ENCODE measurements at regions not wholly inside any gene's neighbourhood (a gene's known extent, or its start where the extent isn't known, plus 50 kb on each side); places are given as distances from the start of the nearest gene placed in this dataset.
"Not testable (repeated sequence)": the region's sequence is repeated elsewhere in the genome, so short reads cannot be mapped to it uniquely, and the experiment has no call there.

DNA sequence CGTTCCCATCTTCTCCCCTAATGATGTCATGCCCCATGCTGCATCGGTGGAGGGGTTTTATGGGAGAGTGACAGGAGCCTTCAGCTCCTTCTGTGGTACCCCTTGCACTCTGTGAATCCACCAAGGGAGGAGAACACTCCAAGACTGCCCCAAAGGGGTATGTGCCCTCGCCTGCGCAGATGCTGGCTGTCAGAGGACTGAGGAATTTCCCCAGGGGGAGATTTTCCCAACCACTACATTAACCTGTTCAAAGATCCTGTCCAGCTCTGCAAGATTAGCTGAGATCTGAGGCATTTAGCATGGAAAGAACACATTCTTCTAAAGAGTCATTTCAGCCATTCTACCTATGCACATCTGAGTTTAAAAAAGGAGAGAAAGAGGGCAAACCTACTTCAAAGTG, 143.2 kb upstream of the ITGA6 start:
- ATAC-seq (no peak), DNase-seq (ENCODE audit: low spot score) (no peak)

DNA sequence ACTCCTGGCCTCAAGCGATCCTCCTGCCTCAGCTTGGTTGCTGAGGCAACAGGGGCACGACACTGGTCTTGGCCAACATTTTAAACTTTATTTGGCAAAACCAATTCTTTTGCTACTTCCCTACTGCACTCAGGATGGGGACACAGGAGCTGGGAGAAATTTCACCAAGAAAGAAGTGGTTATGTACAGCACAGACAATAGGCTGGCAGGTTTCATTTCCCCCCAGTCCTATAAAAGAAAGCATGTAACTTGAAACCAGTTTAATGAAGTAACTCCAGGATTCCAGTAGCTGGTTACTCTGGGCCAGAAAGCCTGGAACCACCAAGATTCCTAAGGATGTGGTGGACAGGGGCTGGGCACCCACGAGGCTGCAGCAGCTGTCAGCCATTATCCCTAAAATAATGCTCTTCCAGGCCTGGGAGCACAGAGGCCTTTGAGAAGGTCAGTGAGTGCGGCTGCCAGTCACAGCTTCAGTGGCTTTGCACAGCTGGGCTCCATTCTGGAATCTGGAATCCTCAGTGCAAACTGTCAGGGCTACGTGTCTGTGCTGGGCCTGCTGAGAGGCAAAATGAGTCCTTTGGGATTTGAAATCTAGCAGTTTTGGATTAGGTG, 142.3 kb upstream of the ITGA6 start:
- ATAC-seq (peak; percentile 35), DNase-seq (ENCODE audit: low spot score) (no peak)

DNA sequence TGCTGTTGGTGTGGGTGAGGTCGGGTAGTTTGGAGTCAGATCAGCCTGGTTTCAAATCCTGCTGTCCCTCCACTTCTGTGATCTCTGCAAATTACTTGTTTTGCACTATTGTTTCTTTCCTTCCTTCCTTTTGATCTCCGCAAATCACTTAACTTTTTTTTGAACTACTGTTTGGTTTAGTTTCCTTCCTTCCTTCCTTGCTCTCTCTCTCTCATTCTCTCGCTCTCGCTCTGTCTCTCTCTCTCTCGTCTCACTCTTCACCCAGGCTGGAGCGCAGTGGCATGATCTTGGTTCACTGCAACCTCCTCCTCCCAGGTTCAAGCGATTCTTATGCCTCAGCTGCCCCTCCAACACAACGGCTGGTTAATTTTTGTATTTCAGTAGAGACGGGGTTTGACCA, 141.6 kb upstream of the ITGA6 start:
- DNase-seq (ENCODE audit: low spot score), result no peak
- ATAC-seq, result no peak

DNA sequence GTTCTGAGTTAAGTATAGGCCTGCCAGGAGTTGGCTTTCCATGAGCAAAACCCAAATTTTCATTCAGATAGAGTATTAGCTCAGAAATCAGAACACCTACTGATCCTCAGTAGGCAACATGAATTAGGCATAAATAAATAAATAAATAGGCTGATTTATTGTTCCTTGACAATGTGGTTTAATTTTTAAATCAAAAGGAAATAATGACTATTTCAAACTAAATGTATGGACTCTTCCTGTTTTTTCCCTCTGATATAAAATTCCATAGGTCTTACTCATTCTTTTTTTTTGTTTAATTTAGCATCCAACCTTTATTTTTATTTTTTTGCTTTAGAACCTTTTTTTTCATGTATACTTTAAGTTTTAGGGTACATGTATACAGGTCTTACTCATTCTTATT, 140.2 kb upstream of the ITGA6 start:
- ATAC-seq, result no peak

DNA sequence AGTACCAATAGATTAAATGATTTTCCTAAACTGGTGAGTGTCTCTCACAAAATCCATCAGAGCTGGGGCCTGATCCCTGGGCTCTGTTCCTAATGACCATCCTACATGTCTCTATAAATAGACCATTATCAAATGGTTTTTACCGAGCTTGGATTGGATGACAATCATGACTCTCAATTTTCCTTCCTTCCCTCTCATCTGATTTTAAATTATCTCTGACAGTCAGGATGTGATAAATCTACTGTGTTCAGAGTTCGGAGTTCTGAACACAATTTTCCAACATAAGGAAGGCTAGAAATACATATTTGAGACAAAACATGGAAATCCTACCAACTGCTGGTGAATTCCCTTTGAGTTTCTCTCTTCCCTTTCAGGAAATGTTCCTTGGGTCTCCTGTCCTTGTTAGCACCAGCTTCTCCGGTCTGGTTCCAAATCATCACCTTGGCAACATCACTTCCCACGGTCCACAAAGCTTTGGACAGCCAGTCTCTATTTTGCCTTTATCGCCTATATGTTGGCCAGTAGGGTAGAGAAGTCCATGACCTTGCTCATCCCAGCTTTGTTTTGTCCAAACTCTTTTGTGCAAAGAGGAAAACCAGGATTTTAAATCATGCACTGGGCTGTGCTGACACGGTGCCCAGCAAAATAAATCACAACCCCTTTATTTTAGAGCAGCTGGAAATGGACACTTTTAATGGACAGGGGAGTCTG, 139.6 kb upstream of the ITGA6 start:
- ATAC-seq (no peak), DNase-seq (ENCODE audit: low spot score) (no peak)

More for the DNA sequence above, 140.2 kb upstream of the ITGA6 start:
- DNase-seq (ENCODE audit: low spot score), result no peak

DNA sequence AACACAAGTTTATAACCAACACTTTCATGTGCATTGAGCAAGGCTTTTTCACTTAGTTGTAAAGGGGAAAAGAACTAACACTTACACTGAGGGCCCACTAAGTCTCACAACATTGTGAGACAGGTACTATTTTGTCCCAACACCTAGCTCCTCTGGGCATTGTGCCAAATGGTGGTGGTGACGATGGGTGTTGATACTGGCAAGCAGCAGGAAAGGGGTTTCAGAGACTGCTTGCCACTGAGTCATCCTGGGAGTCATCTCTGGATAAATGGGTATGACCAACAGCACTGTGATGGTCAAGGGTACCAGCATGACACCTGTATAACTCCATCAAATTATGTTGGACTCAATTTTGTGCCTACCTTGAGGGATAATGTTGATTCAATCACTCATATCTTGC, 138.8 kb upstream of the ITGA6 start:
- ATAC-seq (no peak), DNase-seq (ENCODE audit: low spot score) (no peak)

DNA sequence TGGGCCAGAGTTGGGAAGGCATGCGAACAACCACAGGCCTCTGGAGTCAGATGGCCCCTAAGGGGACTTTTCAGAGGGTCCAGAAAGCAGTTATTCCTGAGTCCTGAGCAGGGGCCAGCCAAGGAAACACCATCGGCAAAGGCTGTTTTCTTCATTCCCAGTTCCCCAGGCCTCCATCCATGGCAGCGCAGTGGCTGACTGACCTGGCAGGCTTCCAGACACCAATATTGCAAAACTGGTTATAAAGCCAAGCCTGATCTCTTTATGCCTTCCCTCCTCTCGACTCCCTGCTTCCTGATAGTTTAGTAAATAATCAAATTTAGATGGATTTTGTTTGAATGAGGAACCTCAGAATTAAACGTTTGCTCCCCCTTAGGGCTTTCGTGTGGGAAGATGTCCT, 133.4 kb upstream of the ITGA6 start:
- ATAC-seq, result peak; percentile 87
- DNase-seq (ENCODE audit: low spot score), result peak; percentile 66

DNA sequence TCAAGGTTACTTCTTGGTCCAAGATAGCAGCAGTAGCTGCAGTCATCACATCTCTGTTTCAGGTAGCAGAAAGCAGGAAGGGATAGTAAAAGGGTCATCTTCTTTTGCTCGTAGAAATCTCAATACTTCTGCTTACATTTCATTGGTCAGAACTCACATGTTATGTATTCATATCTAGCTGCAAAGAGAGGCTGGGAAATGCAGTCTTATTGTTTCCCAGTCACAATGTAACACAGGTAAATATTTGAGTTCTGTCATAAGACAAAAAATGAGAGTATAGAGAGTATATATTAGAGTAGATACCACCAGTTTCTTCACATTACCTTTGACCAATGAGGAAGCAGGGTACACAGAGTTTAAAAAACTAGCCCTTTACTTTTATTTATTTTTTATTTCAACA, 132.4 kb upstream of the ITGA6 start:
- ATAC-seq (no peak), DNase-seq (ENCODE audit: low spot score) (no peak)

DNA sequence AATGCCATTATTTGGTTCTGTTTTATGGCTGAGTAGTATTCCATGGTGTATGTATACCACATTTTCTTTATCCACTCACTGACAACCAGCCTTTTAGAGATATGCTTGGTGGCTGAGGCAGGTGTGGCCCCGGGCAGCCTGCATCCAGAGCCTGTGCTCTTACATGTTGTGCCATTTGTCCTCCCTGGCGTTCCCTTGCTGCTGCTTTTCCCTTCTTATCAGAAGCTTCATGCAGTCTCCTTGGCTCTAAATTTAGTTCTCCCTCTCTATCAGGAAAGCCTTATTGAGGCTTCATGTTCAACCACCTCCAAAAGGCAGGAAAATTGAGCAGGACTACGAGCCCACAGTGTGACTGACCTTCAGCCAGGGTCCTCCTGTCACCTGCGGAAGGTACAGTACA, 131.7 kb upstream of the ITGA6 start:
- no peak for DNase-seq (ENCODE audit: low spot score)
- no peak for ATAC-seq

DNA sequence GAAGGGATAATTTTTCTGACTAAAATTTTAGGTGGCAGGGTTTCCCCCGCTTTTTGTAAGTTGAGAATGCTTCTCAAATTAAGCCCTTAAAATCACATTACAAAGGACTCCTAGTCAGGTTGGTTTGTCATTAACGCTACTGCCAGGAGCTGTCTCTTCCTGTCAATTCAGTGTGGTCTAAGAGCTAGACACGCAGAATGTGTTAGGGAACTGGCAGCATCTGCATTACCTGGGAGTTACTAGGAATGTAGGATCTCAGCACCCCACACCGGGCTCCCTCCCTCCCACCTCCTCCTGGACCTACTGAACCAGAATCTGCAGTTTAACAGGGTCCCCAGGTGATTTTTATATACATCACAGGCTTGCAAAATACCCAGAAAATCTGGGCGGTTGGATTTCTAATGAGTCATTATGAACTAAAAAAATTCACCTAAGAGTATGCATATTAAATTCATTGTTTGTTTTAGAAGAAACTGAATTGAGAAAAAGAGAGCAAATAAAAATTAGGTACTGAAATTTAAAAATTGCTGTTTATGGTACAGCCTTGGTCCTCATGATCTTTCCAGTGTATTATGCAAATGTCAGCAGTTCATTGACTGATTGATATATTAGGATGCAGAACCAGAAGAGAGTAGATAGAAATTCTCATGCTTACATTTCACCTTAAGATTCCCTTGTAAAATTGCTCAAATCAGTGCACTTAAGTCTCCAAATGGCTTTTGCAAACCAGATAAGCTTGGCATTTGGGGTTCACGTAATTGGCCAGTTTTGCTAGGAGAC, 130.9 kb upstream of the ITGA6 start:
- no peak for ATAC-seq
- DNase-seq (ENCODE audit: low spot score), result no peak

DNA sequence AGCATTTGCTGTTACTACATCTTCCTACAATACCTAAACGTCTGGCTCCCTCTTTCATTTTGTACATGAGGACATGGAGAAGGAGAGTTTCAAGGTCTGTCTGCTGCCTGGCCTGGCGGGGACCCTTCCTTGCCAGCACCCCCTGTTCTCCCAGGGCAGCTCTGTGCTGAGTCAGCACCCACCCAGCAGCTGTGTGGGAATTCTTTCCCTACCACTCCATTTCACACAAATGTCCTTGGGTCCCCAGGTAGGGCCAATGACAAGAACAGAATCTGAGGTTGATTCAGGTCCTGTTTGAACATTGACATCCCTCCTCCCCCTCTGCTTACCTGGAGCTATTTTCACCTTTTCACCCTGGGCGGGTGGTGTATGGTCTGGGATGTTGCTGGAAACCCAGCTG, 129.9 kb upstream of the ITGA6 start:
- DNase-seq (ENCODE audit: low spot score), result no peak
- no peak for ATAC-seq

DNA sequence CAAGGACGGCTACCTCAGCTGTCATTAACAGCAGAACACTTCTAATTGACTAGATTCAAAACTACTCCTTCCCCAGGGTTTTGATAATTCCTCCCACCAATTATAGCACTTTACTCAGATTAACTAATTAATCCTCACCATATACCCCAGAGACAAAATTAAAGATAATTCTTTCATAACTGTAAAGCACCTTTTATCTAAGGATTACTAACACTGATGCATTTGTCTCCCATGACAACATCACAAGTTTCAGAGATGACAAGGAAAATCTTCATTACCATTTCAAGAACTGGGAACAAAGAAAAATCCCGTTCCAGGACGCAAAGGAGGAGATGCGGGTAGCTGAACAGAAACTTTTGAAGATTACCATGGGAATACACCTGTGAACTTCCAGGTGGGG, 129.4 kb upstream of the ITGA6 start:
- ATAC-seq, result no peak
- DNase-seq (ENCODE audit: low spot score), result no peak

DNA sequence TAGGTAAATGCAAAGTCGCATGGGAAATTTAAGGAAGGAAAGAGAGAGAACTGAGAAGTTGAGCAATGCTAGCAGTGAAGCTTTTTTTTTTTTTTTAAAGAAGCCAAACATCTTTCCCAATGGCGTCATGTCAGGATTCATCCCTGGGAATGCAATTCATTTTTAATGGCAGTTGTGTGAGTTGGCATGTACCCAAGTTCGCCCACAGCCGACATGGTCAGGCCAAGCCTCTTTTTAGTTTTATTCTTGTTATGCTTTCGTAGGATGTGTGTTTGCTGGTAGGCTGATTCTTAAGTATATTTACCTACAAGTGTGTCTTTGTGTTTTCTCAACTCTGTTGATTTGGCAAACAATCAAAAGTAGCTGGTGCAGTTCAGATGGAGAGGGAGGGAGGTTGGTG, 127.6 kb upstream of the ITGA6 start:
- ATAC-seq (no peak), DNase-seq (ENCODE audit: low spot score) (no peak)

DNA sequence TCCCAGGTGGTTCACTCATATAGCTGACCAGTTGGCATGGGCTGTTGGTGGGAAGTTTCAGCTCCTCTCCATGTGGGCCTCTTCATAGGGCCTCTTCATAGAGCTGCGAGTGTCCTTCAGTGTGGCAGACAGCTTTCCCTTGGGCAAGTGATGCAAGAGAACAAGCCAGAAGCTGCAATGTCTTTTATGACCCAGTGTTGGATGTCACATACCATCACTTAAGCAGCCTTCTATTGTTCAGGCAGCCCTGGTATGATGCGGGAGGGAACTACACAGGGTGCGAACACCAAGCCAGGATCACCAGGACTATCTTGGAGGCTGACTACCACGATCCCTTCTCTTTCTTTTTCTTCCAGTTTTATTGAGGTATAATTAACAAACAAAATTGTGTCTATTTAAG, 126.5 kb upstream of the ITGA6 start:
- ATAC-seq, result no peak

DNA sequence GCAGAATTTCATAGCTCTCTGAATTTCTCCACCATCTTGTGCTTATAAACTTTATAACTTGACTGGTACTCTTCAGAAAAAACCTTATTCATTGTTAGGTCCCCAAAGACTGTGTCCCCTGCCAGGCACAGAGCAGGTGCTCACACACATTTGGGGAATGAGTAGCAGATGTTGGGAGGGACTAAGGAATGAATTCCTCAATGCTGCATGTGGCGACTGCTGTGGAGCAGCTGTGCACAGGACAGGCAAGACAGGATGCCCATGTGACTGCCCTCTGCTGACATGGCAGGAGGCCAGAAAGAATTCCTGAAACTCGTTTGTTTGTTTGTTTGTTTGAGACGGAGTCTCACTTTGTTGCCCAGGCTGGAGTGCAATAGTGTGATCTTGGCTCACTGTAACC, 122.3 kb upstream of the ITGA6 start:
- ATAC-seq (no peak), DNase-seq (ENCODE audit: low spot score) (no peak)

More for the DNA sequence above, 126.5 kb upstream of the ITGA6 start:
- no peak for DNase-seq (ENCODE audit: low spot score)

DNA sequence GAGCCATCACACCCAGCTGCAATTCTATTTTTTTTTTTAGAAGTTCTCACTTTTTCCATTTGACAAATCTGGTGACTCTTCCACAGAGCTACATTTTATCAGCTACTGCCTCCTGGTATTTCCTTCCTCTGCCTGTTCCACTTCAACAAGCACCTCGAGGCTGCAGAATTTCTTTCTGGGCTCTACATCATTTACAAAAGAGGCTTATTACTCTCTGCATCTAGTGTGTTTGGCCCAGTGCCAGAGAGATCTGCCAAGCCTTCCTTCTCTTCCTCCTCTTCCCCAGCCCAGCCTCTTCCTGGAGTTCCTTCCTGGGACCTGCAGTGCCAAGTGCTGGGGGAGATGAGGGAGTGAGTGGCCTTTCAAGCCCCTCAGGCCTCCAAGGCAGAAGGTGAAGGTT, 119.6 kb upstream of the ITGA6 start:
- DNase-seq (ENCODE audit: low spot score), result no peak
- no peak for ATAC-seq

DNA sequence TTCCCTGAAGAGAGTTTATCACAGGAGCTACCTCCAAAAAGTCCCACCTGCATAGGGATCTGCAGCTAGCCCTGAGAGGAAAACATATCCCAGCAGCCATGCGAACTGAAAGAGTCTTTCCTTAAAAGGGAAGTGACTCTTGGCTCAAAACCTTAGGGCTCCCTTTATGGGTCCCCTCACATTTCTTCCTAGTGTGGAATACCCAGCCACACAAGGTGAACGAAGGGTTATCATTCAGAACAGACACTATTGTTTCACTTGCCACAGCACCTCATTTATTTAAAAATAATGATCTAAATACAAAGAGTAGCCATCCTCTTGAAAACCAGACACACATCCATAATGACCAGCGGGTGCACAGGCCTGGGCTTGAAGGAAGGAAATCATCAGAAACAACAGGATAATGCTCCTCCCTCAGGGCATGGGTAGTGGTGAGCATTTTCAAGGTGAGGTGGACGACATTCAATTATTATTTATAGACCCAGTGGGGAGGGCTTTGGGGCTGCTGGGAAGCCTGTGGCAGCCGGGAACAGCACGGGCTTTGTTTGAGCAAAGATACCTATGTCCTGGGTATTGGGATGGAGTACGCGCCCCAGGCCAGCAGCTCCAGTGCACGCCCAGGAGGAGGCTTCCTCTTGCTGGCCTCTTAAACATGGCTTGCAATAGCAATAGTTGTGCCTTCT, 119.0 kb upstream of the ITGA6 start:
- DNase-seq (ENCODE audit: low spot score) (no peak), ATAC-seq (no peak)

DNA sequence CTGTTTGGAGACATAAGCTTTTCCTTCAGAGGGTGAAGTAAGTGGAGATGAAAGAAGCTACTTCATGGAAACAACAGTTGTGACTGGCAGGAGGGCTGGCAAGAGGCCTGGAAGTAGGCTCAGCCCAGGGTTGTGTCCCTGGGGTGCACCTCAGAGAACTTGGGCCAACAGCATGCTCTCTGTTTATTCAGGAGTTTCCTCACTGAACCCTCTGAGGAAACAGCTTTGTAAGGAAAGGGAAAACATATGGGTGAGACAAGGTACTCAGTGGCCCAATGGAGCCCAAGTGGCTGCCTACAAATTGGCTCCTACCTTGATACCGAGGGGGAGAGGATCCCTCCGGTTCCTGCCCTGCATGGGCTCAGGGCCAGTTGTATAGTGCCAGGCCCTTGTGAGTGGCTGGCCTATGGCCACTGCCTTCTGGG, 115.5 kb upstream of the ITGA6 start:
- ATAC-seq (no peak), DNase-seq (ENCODE audit: low spot score) (no peak)

DNA sequence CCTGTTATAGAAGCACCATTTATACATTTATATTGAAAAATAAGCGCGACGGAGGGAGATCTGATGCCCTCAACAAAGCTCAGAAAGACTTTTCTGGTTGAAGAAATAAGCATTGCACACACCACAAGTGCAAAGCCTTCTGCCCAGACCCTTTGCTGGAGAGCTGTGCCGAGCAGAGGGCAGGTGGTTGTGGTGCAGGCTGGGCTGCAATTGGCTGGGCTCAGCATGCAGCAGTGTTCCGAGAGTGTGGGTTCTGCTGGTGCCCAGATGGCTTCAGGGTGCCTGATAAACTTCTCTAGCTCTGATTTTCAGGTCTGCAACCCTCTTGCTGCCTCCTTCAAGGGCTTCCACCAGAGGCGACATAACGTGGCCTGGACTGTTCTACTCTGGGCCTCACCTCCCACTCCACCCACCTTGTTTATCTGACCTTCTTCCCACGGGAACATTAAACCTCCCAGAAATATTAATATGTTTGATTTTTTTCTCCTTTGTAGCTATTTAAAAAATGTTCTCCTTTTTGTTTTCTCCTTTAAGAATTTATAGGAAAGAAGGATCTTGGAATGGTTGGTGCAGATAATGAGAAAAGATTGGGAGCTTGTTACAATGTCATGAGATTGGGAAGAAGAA, 113.6 kb upstream of the ITGA6 start:
- ATAC-seq, result no peak

DNA sequence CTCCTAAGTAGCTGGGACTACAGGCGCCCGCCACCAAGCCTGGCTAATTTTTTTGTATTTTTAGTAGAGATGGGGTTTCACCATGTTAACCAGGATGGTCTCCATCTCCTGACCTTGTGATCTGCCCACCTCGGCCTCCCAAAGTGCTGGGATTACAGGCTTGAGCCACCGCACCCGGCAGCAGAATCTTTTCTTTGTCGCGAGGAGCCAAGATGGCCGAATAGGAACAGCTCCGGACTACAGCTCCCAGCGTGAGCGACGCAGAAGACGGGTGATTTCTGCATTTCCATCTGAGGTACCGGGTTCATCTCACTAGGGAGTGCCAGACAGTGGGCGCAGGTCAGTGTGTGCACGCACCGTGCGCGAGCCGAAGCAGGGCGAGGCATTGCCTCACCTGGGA, 112.3 kb upstream of the ITGA6 start:
- ATAC-seq; DNase-seq (ENCODE audit: low spot score): not testable (repeated sequence)

More for the DNA sequence above, 113.6 kb upstream of the ITGA6 start:
- no peak for DNase-seq (ENCODE audit: low spot score)

DNA sequence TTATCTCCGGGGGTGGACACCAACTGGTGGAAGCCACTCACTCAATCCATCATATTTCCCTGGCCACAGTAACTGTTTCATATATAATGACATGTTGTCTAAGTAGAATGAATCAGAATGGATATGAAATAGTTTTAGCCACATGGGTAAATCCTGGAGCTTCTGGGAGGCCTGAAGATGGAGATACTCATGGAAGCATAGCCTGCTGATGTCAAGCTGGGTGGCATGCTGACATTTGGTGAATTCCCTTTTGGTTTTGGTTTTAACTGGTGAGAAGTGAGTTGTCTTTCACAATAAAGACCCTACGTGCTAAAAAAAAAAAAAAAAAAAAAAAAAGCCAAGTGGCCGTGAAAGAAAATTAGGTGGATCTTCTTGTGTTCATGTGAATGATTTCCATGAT, 105.3 kb upstream of the ITGA6 start:
- ATAC-seq (no peak), DNase-seq (ENCODE audit: low spot score) (no peak)

All from left lobe of liver (tissue), 2 donors.